DND-41 (cell line): ENCODE measurements at regions not wholly inside any gene's neighbourhood (a gene's known extent, or its start where the extent isn't known, plus 50 kb on each side); places are given as distances from the start of the nearest gene placed in this dataset.

Experiments
- ATAC-seq: fragments of 200-7000 bp; cut with Tn5 transposase; 3 replicates; pipeline ENCODE4 v1.9.1; 2021; ENCODE audit warnings: low read depth; ENCODE audit not compliant: insufficient read depth
- DNase-seq: peaks from one replicate; pipeline ENCODE4 v3.0.0-alpha.2; 2020
- H2AFZ ChIP-seq: 2 replicates; pipeline ENCODE4 v1.6.0; 2012; ENCODE audit warnings: low read depth, low read length
- H3K27ac ChIP-seq: 2 replicates; pipeline ENCODE4 v1.5.1; 2012; ENCODE audit warnings: low read length, inconsistent platforms
- H3K27me3 ChIP-seq: fragments of 200-600 bp; sonication (generic); 2 replicates; pipeline ENCODE4 v1.6.0; 2012; ENCODE audit warnings: low read length, mild to moderate bottlenecking, inconsistent platforms; ENCODE audit not compliant: insufficient read depth, poor library complexity
- H3K36me3 ChIP-seq: 2 replicates; pipeline ENCODE4 v1.5.1; 2012; ENCODE audit warnings: low read length, inconsistent platforms; ENCODE audit not compliant: insufficient read depth
- H3K4me1 ChIP-seq: 2 replicates; pipeline ENCODE4 v1.5.1; 2012; ENCODE audit warnings: mild to moderate bottlenecking, low read length; ENCODE audit not compliant: insufficient read depth
- H3K4me2 ChIP-seq: 2 replicates; pipeline ENCODE4 v1.6.0; 2012; ENCODE audit warnings: mild to moderate bottlenecking, moderate library complexity, low read length, inconsistent platforms; ENCODE audit not compliant: insufficient read depth
- H3K4me3 ChIP-seq, 2 experiments: fragments of 200-600 bp in 1 of 2; shearing (Covaris generic) in 1 of 2; 2 replicates each; pipeline ENCODE4 v1.5.1; 2012 to 2016; ENCODE audit warnings: inconsistent platforms in 2 of 2, low read length in 2 of 2, mild to moderate bottlenecking in 2 of 2, low read depth in 1 of 2, moderate library complexity in 1 of 2
- H3K79me2 ChIP-seq: 2 replicates; pipeline ENCODE4 v1.6.0; 2012; ENCODE audit warnings: low read length, inconsistent platforms; ENCODE audit not compliant: insufficient read depth
- H3K9ac ChIP-seq: 2 replicates; pipeline ENCODE4 v1.6.0; 2012; ENCODE audit warnings: low read depth, mild to moderate bottlenecking, inconsistent platforms, low read length, moderate library complexity
- H3K9me3 ChIP-seq: 2 replicates; pipeline ENCODE4 v1.5.1; 2012; ENCODE audit warnings: low read length, moderate library complexity, mild to moderate bottlenecking, inconsistent platforms; ENCODE audit not compliant: insufficient read depth, severe bottlenecking
- H4K20me1 ChIP-seq: 2 replicates; pipeline ENCODE4 v1.6.0; 2012; ENCODE audit warnings: low read length; ENCODE audit not compliant: insufficient read depth
- EZH2 ChIP-seq: IDR thresholded peaks from 3 replicates; pipeline ENCODE4 v1.6.1; 2012; ENCODE audit warnings: borderline replicate concordance, low read depth, mild to moderate bottlenecking, moderate library complexity, low read length, inconsistent platforms; ENCODE audit not compliant: severe bottlenecking
- TF ChIP-seq, protein P1 (sequence below): IDR thresholded peaks from 2 replicates; pipeline ENCODE4 v1.5.1; 2012; ENCODE audit warnings: borderline replicate concordance, low read length, moderate library complexity, mild to moderate bottlenecking; ENCODE audit not compliant: poor library complexity, severe bottlenecking; ENCODE audit errors: extremely low read depth

DNA sequence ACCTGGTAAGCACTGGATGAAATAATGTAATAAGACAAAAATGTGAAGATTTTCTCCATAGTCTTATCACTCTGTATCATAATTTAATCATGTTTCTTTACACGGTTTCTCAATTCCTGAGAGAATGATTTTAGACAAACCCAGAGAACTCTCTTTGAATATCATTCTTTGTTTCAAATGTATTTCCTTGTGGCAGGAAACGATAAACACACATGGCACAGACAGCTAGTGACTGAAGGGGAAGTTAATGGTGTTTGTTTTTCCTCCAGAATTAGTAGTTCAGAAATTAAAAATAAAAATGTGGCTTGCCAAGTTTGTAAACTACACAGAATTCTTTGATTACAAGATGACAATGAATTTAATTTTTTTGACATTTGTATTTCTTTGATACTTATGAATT lies 163.7 kb upstream of the PRPS1L1 start:
- no peak for DNase-seq
- H3K27me3 ChIP-seq: no peaks in the 10 kb centered on the region
- no peaks in the 10 kb centered on the region for H3K4me1 ChIP-seq

DNA sequence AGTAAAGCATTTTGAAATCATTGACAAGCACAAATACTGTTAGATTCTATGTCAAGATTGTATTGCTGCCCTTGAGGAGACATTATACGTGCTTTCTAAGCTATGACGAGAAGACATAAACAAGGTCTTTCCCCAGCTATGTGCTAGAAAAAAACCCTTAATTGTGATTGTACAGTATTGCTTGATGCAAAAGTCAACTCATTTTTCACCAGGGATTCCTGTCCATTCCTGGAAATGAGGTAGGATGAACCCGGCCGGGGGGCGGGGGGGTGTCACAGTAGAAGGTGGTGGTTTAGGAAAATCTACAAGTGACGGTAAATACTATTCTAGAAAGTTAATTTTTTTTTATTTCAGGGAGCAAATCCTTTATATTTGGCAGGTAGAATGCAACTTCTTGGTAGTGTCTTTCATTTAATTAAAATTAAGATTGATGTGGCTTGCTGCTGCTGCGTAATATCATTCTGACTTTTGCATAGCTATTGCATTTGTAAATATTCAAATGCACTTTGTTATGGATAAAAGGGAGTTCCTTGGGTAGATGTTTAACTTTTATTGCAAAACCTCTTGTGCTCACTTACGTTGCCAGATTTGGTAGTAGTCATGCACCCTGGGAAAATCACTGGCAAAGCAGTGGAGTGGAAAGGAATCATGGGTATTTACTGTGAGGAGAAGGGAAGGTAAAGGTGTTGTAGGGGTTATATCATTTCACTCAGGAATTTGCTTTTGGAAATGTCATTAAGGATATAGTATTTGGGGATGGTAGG lies 164.4 kb upstream of the PRPS1L1 start:
- TF ChIP-seq EZH2: no peak
- TF ChIP-seq, protein P1, sequence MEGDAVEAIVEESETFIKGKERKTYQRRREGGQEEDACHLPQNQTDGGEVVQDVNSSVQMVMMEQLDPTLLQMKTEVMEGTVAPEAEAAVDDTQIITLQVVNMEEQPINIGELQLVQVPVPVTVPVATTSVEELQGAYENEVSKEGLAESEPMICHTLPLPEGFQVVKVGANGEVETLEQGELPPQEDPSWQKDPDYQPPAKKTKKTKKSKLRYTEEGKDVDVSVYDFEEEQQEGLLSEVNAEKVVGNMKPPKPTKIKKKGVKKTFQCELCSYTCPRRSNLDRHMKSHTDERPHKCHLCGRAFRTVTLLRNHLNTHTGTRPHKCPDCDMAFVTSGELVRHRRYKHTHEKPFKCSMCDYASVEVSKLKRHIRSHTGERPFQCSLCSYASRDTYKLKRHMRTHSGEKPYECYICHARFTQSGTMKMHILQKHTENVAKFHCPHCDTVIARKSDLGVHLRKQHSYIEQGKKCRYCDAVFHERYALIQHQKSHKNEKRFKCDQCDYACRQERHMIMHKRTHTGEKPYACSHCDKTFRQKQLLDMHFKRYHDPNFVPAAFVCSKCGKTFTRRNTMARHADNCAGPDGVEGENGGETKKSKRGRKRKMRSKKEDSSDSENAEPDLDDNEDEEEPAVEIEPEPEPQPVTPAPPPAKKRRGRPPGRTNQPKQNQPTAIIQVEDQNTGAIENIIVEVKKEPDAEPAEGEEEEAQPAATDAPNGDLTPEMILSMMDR: no peak
- ATAC-seq: no peak

More for the DNA sequence above, 163.7 kb upstream of the PRPS1L1 start:
- H3K27ac ChIP-seq: no peak overlapping the region
- H3K4me3 ChIP-seq: no peak overlapping the region
- H3K4me2 ChIP-seq: no peak overlapping the region
- H3K36me3 ChIP-seq: no peaks in the 10 kb centered on the region
- no peak overlapping the region for H3K9ac ChIP-seq
- no peak overlapping the region for H2AFZ ChIP-seq
- H3K9me3 ChIP-seq: no peaks in the 10 kb centered on the region
- TF ChIP-seq, protein P1: no peak
- TF ChIP-seq EZH2: no peak
- no peaks in the 10 kb centered on the region for H4K20me1 ChIP-seq
- ATAC-seq: no peak
- no peaks in the 10 kb centered on the region for H3K79me2 ChIP-seq

DNA sequence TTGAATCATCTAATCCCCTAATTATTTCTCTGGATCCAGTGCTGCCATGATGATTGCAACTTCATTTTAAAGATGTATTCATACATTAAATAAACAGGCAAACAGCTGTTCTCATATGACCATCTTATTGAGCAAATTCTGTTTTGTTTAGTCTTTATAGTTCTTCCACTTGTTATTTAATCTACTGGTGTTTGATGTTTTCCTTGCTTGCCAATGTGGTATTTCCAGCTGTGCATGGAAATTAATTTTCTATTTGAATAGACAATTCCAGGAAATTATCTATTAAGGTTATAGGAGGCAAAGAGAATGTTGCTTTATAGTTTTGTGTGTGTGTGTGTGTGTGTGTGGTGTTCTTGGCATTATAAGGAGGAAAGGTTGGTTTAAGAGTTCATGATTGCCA lies 167.0 kb upstream of the PRPS1L1 start:
- ATAC-seq: no peak
- Histone ChIP-seq H3K79me2 (no peaks in the 10 kb centered on the region), H3K27ac (no peak overlapping the region), H3K4me1 (no peaks in the 10 kb centered on the region), H4K20me1 (no peaks in the 10 kb centered on the region), H3K4me3 (no peak overlapping the region), H2AFZ (no peak overlapping the region), H3K9me3 (no peaks in the 10 kb centered on the region), H3K36me3 (no peaks in the 10 kb centered on the region), H3K27me3 (no peaks in the 10 kb centered on the region), H3K4me2 (no peak overlapping the region), H3K9ac (no peak overlapping the region)
- TF ChIP-seq, protein P1: no peak
- TF ChIP-seq EZH2: no peak
- DNase-seq: no peak

More for the DNA sequence above, 164.4 kb upstream of the PRPS1L1 start:
- Histone ChIP-seq H3K79me2 (no peaks in the 10 kb centered on the region), H3K9me3 (no peaks in the 10 kb centered on the region), H3K9ac (no peak overlapping the region), H2AFZ (no peak overlapping the region), H3K27ac (no peak overlapping the region), H3K4me1 (no peaks in the 10 kb centered on the region), H3K36me3 (no peaks in the 10 kb centered on the region), H3K4me3 (no peak overlapping the region), H3K27me3 (no peaks in the 10 kb centered on the region), H4K20me1 (no peaks in the 10 kb centered on the region), H3K4me2 (no peak overlapping the region)
- no peak for DNase-seq
